Duodenal mucosa (tissue), 2 donors: ENCODE measurements at regions not wholly inside any gene's neighbourhood (a gene's known extent, or its start where the extent isn't known, plus 50 kb on each side); places are given as distances from the start of the nearest gene placed in this dataset.

Experiments
- H3K27ac ChIP-seq: one replicate; pipeline ENCODE4 v1.7.0; 2013; ENCODE audit warnings: low read depth, low read length
- H3K27me3 ChIP-seq, 2 donors: one replicate each; pipeline ENCODE4 v1.7.0; 2013; ENCODE audit warnings: low read length in 2 of 2, control low read depth in 1 of 2; ENCODE audit not compliant: insufficient read depth in 2 of 2, control insufficient read depth in 1 of 2
- H3K36me3 ChIP-seq, 2 donors: one replicate each; pipeline ENCODE4 v1.7.0; 2013; ENCODE audit warnings: low read length in 2 of 2, control low read depth in 1 of 2; ENCODE audit not compliant: insufficient read depth in 2 of 2, control insufficient read depth in 1 of 2
- H3K4me1 ChIP-seq, 2 donors: one replicate each; pipeline ENCODE4 v1.7.0; 2013; ENCODE audit warnings: low read length in 2 of 2, control low read depth in 1 of 2; ENCODE audit not compliant: insufficient read depth in 2 of 2, control insufficient read depth in 1 of 2
- H3K4me3 ChIP-seq, 2 donors: one replicate each; pipeline ENCODE4 v1.7.0; 2013; ENCODE audit warnings: low read length in 2 of 2, low read depth in 1 of 2
- H3K9ac ChIP-seq, 2 donors: one replicate each; pipeline ENCODE4 v1.7.0; 2013; ENCODE audit warnings: low read length in 2 of 2, low read depth in 1 of 2
- H3K9me3 ChIP-seq, 2 donors: one replicate each; pipeline ENCODE4 v1.7.0; 2013; ENCODE audit warnings: low read length in 2 of 2, control low read depth in 1 of 2; ENCODE audit not compliant: control insufficient read depth in 1 of 2

- no peaks in the 10 kb centered on the region for H3K9me3 ChIP-seq
- peaks cover 0 to 3% of the 10 kb centered on the region in 2 donors for H3K27me3 ChIP-seq
- no peak overlapping the region for H3K9ac ChIP-seq
- no peak overlapping the region for H3K27ac ChIP-seq
- no peak overlapping the region for H3K4me3 ChIP-seq
- no peaks in the 10 kb centered on the region for H3K36me3 ChIP-seq
- H3K4me1 ChIP-seq: no peaks in the 10 kb centered on the region
Observed at GRCh38 chr9:87067426-87067825, 120.1 kb upstream of the GAS1 start.

GRCh38 chr9:87068177-87068840 lies 121.0 kb upstream of the GAS1 start:
- Histone ChIP-seq H3K4me1 (no peaks in the 10 kb centered on the region), H3K9me3 (no peaks in the 10 kb centered on the region), H3K36me3 (no peaks in the 10 kb centered on the region), H3K27me3 (peaks cover 0 to 3% of the 10 kb centered on the region in 2 donors), H3K27ac (no peak overlapping the region), H3K9ac (no peak overlapping the region), H3K4me3 (no peak overlapping the region)

GRCh38 chr9:87069690-87070089 lies 122.4 kb upstream of the GAS1 start:
- no peak overlapping the region for H3K4me3 ChIP-seq
- no peaks in the 10 kb centered on the region for H3K9me3 ChIP-seq
- no peaks in the 10 kb centered on the region for H3K36me3 ChIP-seq
- H3K27me3 ChIP-seq: peaks cover 0 to 3% of the 10 kb centered on the region in 2 donors
- no peak overlapping the region for H3K9ac ChIP-seq
- no peaks in the 10 kb centered on the region for H3K4me1 ChIP-seq
- no peak overlapping the region for H3K27ac ChIP-seq

GRCh38 chr9:87070336-87070735 lies 123.0 kb upstream of the GAS1 start:
- Histone ChIP-seq H3K27ac (no peak overlapping the region), H3K4me3 (no peak overlapping the region), H3K27me3 (peaks cover 0 to 3% of the 10 kb centered on the region in 2 donors), H3K9ac (no peak overlapping the region), H3K36me3 (no peaks in the 10 kb centered on the region), H3K4me1 (no peaks in the 10 kb centered on the region), H3K9me3 (no peaks in the 10 kb centered on the region)

GRCh38 chr9:87071473-87071872 lies 124.2 kb upstream of the GAS1 start:
- Histone ChIP-seq H3K27ac (no peak overlapping the region), H3K4me3 (no peak overlapping the region), H3K27me3 (peaks cover 0 to 3% of the 10 kb centered on the region in 2 donors), H3K9ac (no peak overlapping the region), H3K9me3 (no peaks in the 10 kb centered on the region), H3K36me3 (no peaks in the 10 kb centered on the region), H3K4me1 (no peaks in the 10 kb centered on the region)

GRCh38 chr9:87073692-87074091 lies 126.4 kb upstream of the GAS1 start:
- Histone ChIP-seq H3K9ac (no peak overlapping the region), H3K9me3 (no peaks in the 10 kb centered on the region), H3K4me3 (no peak overlapping the region), H3K4me1 (no peaks in the 10 kb centered on the region), H3K36me3 (no peaks in the 10 kb centered on the region), H3K27ac (no peak overlapping the region), H3K27me3 (peaks cover 0 to 3% of the 10 kb centered on the region in 2 donors)

GRCh38 chr9:87075537-87075936 lies 128.2 kb upstream of the GAS1 start:
- H3K27ac ChIP-seq: no peak overlapping the region
- no peaks in the 10 kb centered on the region for H3K9me3 ChIP-seq
- peaks cover 0 to 3% of the 10 kb centered on the region in 2 donors for H3K27me3 ChIP-seq
- H3K9ac ChIP-seq: no peak overlapping the region
- no peaks in the 10 kb centered on the region for H3K4me1 ChIP-seq
- no peak overlapping the region for H3K4me3 ChIP-seq
- no peaks in the 10 kb centered on the region for H3K36me3 ChIP-seq

- no peak overlapping the region for H3K4me3 ChIP-seq
- no peaks in the 10 kb centered on the region for H3K9me3 ChIP-seq
- H3K27ac ChIP-seq: no peak overlapping the region
- H3K4me1 ChIP-seq: no peaks in the 10 kb centered on the region
- H3K27me3 ChIP-seq: peaks cover 0 to 3% of the 10 kb centered on the region in 2 donors
- no peaks in the 10 kb centered on the region for H3K36me3 ChIP-seq
- H3K9ac ChIP-seq: no peak overlapping the region
Observed at GRCh38 chr9:87076825-87077224, 129.5 kb upstream of the GAS1 start.

- H3K36me3 ChIP-seq: no peaks in the 10 kb centered on the region
- no peaks in the 10 kb centered on the region for H3K27me3 ChIP-seq
- H3K27ac ChIP-seq: no peak overlapping the region
- H3K9me3 ChIP-seq: no peaks in the 10 kb centered on the region
- no peak overlapping the region for H3K4me3 ChIP-seq
- H3K4me1 ChIP-seq: no peaks in the 10 kb centered on the region
- no peak overlapping the region for H3K9ac ChIP-seq
Observed at GRCh38 chr9:87077986-87078385, 130.7 kb upstream of the GAS1 start.

GRCh38 chr9:87080512-87081264 lies 133.4 kb upstream of the GAS1 start:
- Histone ChIP-seq H3K36me3 (no peaks in the 10 kb centered on the region), H3K27ac (no peak overlapping the region), H3K4me3 (no peak overlapping the region), H3K9ac (no peak overlapping the region), H3K9me3 (no peaks in the 10 kb centered on the region), H3K27me3 (no peaks in the 10 kb centered on the region), H3K4me1 (no peaks in the 10 kb centered on the region)
